NCI-H226 (cell line): ENCODE measurements at regions not wholly inside any gene's neighbourhood (a gene's known extent, or its start where the extent isn't known, plus 50 kb on each side); places are given as distances from the start of the nearest gene placed in this dataset.

Source experiments
- DNase-seq: peaks from one replicate; pipeline ENCODE4 v3.0.0-alpha.2; 2015

- DNase-seq, result no peak
Measured at GRCh38 chr1:198042168-198042567, 114.6 kb upstream of the NEK7 start.

DNA sequence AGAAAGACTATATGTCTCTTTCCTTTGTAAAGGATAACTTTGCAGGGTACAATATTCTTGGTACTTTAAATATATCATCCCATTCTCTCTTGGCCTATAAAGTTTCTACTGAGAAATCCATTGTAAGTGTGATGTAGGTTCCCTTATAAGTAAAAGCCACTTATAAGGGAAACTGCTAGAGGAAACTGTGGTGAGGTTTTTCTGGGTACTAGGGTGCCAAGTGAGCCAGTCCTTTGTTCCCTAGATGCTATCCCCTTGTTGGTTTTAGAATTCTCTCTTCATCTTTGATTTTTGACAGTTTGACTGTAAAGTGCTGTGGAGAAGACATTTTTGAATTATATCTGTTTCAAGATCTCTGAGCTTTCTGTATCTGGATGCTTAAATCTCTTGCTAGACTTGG, 108.9 kb upstream of the NEK7 start:
- DNase-seq, result no peak

DNA sequence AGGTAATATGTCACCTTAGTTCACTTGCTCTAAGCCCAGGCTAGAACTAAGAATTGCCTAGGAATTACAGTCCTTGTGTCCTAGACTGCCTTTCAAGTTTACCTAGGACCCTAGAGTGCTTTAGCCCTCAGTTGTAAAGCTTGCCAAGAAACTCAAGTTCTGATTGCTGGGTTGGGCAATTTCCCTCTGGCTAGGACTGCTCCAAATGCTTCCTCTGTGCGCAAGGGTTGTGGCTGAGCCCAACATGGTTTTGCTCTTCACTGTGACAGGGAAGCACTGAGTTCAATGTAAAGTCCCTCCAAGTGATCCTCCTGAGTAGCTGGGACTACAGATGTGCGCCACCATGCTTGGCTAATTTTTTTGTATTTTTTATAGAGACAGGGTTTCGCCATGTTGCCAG, 102.3 kb upstream of the NEK7 start:
- DNase-seq, result no peak

DNA sequence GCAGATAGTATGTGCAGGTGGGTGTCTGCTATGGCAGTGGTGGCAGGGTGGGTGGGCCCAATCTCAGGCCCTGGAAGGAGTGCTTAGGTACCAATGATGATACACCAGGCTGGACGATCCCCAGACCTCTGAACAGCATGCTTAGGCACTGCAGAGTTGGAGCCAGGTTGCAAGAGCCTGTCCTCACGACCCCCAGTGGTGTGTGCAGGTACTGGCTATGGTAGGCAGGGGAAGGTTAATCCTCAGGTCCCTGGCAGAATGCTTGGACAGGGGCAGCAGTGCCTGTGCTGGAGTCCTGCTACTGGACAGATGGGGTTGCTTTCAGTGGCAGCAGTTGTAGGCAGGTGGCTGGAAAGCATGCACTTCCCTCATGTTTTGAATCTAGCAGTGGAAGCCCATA, 100.5 kb upstream of the NEK7 start:
- DNase-seq, result no peak

DNA sequence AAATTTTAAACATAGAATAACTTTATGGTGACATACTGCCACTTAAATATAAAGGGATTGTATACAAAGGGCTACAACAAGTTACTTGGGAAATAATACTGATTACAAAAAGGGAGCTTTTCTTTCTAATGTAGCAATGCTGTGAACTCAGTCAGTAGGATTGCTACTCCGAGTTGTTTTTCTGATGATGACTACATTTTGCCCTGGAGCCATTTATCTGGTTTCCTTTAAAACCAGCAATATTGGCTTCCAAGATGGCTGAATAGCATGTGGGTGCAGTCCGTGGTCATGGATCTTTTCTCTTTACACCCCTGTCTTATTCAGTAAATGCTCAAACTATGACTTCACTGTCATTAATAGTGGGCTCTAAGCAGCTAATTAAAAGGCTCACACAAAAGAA, 92.6 kb upstream of the NEK7 start:
- DNase-seq, result peak; percentile 36

DNA sequence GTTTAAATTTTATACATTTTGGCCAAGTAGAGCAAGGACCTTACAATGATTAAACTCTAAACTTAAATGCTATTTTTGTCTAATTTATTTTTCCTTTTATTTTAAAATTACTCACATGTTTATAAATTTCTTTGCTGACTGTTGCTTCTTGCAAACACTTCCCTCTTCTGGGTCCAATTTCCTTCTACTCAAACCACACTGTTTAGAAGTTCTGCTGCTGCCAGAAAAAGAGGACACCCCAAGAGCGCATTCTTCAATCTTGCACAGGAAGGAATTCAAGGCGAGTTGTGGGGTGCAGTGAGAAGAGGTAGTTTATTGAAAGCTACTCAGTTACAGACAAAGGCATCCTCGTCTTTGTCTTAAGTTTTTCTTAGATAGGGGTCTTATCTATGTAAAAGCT, 88.5 kb upstream of the NEK7 start:
- no peak for DNase-seq

DNA sequence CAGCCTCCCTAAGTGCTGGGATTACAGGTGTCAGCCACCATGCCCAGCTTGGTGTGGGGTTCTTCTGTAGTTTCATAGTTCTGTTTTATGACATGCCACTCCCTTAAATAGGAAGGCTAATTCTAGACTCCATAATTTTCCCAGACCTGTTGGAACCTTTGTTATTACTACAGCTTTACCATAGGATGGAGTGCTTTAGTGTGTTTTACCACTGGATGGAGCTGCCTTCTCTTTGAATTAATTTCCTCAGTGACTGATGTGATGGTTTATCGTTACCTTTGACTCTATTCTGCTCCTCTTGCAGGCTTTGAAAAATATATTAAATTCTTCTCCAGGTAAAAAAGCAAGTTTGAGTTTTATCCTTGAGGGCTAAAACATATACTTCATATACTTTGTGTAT, 84.6 kb upstream of the NEK7 start:
- peak; percentile 13 for DNase-seq

GRCh38 chr1:198075296-198075695, 81.5 kb upstream of the NEK7 start:
- DNase-seq, result no peak

GRCh38 chr1:198079432-198079951, 77.3 kb upstream of the NEK7 start:
- DNase-seq, result peak; percentile 9

DNA sequence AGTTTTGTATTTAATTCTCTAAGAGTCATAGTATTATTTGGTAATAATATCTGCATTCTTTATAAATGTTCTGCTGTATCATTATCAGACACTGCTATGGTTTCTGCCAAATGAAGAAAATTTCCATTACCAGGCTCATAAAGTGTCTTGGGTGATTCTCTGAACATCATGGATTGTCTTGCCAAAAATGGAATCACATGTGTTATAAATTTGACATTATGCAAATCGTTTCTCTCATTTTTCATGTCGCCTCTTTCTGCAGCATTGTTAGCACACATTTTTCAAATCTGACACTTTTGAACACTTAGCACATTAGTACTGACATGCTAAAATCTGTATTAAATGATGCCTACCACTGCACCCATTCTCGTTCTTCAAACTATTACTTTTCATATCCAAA, 74.2 kb upstream of the NEK7 start:
- no peak for DNase-seq

GRCh38 chr1:198083549-198083948, 73.2 kb upstream of the NEK7 start:
- DNase-seq, result no peak

DNA sequence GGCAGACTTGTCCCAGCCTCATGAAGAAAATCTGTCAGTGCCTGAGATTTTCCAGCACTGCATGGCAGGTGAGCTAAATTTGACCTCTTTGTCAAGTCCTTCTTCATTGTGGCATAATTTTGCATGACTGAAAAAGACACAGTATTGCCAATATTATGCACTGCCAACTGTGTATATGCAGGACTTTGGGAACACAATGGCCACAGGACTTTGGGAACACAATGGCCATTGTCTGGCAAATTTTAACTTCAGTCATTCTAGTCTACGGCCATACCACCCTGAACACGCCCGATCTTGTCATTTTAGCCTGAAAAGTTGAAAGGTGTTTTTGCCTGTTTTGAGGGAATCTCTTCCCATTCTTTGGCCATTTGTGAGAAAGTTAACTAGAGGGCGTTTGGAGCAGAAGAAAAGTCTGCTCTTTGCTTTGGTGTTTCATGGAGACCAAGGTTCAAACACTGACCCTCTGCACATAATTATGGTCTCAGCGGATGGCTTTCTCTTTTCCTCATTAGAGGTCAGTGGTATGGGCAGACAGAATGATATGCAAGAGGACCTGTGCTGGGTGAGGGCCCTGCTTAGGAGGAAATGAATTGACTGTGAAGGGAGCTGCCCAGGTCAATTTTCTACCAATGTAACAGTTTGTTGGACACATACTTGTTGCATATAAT, 72.4 kb upstream of the NEK7 start:
- no peak for DNase-seq

- no peak for DNase-seq
Measured at GRCh38 chr1:198086051-198086745, 70.6 kb upstream of the NEK7 start.

GRCh38 chr1:198087831-198088230, 69.0 kb upstream of the NEK7 start:
- DNase-seq, result no peak

DNA sequence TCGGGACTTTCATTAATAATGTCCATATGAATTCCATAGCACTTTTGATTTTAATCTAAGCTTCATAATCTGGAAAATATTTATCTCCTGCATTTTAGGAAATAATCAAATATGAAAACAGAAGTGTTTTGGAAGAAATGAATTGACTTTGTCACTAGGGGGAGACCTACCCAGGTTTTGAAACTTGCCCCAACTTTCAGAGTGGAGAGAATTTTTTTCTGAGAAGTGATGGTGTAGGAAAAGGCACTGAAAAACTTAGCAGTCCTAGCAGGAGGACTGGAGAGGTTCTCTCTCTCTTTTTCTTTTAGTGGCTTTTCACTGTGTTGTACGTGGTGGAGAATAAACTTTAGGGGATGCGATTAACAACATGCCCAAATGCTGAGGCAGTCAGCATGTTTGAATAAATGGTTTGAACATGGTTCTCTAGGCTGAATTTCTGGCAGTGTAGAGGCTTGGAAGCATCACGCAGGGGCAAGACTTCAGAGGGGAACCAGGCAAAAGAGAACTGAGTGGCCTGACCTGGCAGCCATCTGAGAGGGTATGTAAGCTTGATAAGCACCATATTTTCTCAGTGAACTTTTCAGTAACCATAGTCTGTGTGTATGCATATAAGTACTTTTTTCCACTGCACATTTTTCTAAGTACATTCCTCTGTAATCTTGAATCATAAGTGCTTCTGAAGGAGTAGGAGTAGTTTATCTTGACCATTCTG, 68.3 kb upstream of the NEK7 start:
- DNase-seq, result peak; percentile 75

- DNase-seq, result peak; percentile 29
Measured at GRCh38 chr1:198096390-198096789, 60.4 kb upstream of the NEK7 start.

DNA sequence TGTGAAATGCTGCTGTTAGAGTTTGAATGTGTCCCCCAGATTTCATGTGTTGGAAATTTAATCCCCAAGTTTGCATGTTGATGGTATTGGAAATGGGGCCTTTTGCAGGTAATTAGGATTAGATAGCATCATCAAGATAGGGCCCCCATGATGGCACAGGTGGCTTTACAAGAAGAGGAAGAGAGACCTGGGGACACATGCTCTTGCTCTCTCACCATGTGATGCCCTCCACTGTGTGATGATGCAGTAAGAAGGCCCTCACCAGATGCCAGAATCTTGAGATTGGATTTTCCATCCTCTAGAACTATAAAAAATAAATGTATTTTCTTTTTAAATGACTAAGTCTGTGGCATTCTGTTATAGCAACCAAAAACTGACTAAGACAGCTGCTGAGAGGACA, 57.0 kb upstream of the NEK7 start:
- DNase-seq, result no peak

DNA sequence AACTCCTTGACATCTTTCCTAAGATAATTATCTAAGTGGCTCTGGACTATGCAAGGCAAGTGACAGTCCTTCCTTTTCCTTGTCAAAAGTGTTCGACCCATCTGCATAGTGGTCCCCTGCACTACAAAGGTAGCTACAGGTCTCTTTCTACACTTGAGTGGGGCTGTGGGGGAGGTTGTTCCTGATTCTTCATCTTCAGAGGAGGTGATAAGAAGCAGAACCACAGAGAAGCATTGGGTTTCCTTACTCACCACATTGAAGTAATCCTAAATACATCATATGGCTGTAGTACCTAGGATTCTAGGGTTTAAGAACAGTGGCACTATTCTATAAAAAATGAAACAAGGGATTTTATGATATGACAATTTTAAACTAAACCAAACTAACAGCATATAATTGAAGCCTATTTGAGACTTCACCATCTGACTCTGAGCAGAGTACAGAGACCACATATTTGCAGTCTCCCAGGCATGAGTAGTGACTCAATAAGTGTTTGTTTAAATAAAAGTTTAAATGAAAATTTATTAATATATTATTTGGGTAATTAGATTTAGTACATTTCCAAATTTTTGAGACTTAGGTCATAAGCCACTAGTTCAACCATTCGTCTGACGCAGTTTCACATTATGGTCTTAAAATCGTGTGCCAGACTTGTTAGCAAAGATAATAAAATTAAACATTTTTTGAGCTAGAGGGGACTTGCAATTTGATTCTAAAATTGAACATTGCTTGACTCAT, 54.9 kb upstream of the NEK7 start:
- DNase-seq, result no peak

DNA sequence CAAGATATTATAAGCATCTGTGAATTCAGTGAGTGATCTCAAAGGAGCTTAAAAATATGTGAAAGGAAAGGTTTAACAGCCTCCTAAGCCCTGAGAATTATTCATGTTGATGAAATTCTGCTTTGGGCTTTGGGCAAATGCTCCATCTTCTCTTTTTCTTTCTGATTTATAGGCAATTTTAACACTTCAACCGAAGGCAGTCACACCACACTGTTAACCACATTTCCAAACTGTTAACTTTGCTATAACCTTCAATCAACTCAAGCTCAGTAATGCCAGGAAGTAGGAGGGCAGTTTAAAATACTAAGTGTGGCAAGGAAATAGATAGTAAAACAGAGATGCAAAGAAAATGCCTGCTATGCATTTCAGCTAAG, 54.4 kb upstream of the NEK7 start:
- no peak for DNase-seq

DNA sequence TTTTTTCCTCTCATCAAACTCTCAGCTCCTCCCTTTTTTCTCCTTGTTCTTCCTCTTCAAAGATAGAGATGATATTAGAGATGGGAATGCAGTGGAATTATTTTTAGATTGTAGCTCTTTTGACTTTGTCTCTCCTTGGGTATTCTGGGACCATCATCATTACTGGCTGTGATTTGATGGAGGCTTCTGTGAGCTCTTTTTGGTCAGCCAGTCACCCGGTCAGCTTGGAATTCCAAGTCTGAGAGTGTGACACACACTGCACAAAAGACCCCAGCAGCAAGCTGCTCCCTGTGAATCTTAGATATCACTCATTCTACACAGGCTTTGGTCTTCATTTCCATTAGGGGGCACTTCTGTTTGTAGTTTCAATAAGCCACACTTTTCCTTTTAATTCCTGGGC, 51.6 kb upstream of the NEK7 start:
- DNase-seq, result no peak

GRCh38 chr1:198106011-198106410, 50.8 kb upstream of the NEK7 start:
- no peak for DNase-seq
